ENCODE measurements at regions not wholly inside any gene's neighbourhood (a gene's known extent, or its start where the extent isn't known, plus 50 kb on each side); places are given as distances from the start of the nearest gene placed in this dataset.
"Not testable (repeated sequence)": the region's sequence is repeated elsewhere in the genome, so short reads cannot be mapped to it uniquely, and the experiment has no call there.

DNA sequence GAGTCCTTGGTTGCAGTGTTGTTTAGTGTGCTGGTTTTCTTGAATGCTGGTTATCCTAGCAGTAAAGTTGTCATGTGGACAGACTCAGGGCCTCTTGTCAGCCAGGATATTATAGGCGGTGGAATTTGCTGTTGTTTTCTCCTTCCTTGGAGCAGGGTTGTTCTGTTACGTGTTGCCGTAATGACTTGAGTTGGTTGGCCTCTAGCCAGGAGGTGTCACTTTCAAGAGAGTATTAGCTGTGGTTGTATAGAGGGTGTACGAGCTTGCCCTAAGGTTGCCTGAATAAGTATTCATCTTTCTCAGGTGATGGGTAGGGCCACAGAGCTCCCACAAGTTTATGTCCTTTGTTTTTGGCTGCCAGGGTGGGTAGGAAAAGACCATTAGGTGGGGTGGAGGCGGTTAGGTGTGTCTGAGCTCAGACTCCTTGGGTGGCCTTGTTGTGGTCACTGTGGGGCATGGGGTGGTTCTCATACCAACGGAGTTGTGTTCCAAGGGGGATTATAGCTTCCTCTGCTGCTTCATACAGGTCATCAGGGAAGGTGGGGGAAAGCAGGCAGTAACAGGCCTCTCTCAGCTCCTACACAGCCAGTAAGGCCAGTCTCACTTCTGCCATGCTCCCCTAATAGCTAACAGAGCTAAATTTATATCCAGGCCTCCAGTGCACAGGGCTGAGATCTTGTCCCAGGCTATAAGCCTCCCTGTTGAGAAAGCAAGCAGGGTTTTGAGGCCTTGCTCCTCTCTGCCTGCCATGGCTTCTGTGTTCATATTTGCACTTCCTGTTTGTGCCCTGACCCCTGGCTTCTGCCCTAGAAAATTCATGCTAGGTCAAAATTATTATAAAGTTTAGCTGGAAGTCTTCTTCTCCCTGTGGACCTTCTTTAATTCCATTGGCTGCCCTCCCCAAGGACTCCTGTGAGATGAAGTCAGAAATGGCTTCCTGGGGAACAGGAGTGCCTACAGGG, 594.7 kb downstream of the RAPGEF2 start:
- no peaks in the 10 kb centered on the region for H3K27me3 Mint-ChIP-seq
- ATAC-seq (no peak), DNase-seq (no peak)
- H3K27ac Mint-ChIP-seq = no peak overlapping the region
- H3K36me3 Mint-ChIP-seq = no peaks in the 10 kb centered on the region
- CTCF ChIA-PET = no interaction called here
- no peak overlapping the region for H3K4me3 Mint-ChIP-seq
- H3K9me3 Mint-ChIP-seq (ENCODE audit: low read depth) = peaks cover 4% of the 10 kb centered on the region
- no peaks in the 10 kb centered on the region for H3K4me1 Mint-ChIP-seq

DNA sequence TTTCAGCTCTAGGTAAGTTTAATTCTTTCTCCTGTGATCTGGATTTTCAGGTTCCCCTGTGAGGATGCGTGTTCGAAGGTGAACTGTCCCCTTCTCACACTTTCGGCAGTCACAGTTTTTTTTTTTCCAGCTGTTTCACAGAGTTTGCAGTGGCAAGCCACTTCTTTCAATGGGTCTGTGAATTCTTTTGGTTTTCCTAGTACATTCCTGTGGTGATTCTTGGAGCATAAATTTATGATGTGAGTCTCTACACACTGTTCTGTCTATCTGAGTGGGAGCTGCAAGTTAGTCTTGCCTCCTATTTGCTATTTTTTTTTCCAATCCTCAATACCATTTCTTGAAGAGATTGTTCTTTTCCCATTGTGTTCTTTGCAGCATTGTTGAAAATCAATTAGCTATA, 595.5 kb downstream of the RAPGEF2 start:
- H3K36me3 Mint-ChIP-seq = no peaks in the 10 kb centered on the region
- DNase-seq (no peak), ATAC-seq (no peak)
- H3K4me1 Mint-ChIP-seq = no peaks in the 10 kb centered on the region
- no peak overlapping the region for H3K4me3 Mint-ChIP-seq
- no peaks in the 10 kb centered on the region for H3K27me3 Mint-ChIP-seq
- H3K27ac Mint-ChIP-seq = no peak overlapping the region
- H3K9me3 Mint-ChIP-seq (ENCODE audit: low read depth) = peaks cover 4% of the 10 kb centered on the region
- CTCF ChIA-PET = no interaction called here

DNA sequence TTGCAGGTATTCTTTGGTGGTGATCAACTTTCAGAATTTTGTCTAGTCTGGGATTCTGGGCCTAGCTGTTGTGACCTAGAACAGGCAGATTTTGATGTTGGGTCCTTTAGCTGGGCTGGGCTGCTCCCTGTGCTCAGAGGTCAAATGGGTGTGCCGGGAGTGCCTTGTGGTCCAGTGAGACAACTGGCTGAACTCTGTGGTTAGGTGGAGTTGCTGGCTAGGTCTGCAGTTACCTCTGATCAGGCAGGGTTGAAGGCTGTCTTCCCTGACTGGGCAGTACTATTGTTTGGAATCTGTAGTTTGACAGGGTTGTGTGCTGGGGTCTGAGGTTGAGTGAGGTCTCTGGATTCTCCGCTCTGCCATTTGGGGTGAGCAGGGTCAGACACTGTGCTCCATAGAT, 599.3 kb downstream of the RAPGEF2 start:
- H3K27me3 Mint-ChIP-seq = no peaks in the 10 kb centered on the region
- DNase-seq (no peak), ATAC-seq (no peak)
- no peaks in the 10 kb centered on the region for H3K36me3 Mint-ChIP-seq
- peaks cover 1% of the 10 kb centered on the region for H3K9me3 Mint-ChIP-seq (ENCODE audit: low read depth)
- no peak overlapping the region for H3K27ac Mint-ChIP-seq
- H3K4me1 Mint-ChIP-seq = no peaks in the 10 kb centered on the region
- CTCF ChIA-PET = no interaction called here
- H3K4me3 Mint-ChIP-seq = no peak overlapping the region

DNA sequence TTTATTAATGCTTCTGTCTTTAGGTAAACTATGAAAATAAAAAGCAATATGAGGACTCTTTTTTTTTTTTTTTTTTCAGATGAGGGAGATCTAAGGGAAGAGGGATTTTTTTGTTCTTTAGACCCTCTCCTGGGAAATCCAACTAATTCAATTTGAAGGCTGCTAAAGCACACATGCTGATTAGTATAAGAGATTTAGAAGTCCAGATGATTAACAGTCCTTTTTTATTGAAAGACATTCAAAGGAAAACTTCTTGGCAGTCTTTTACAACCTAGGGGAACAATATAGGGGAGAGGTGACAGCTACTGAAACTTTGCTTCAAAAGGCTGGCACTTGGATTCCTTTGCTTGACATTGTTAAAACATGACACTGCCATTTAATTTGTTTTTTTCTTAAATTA, 602.5 kb downstream of the RAPGEF2 start:
- no peaks in the 10 kb centered on the region for H3K4me1 Mint-ChIP-seq
- no peaks in the 10 kb centered on the region for H3K36me3 Mint-ChIP-seq
- DNase-seq = no peak
- peaks cover 1% of the 10 kb centered on the region for H3K9me3 Mint-ChIP-seq (ENCODE audit: low read depth)
- no peak overlapping the region for H3K4me3 Mint-ChIP-seq
- no peak for ATAC-seq
- CTCF ChIA-PET = no interaction called here
- H3K27ac Mint-ChIP-seq = no peak overlapping the region
- no peaks in the 10 kb centered on the region for H3K27me3 Mint-ChIP-seq

DNA sequence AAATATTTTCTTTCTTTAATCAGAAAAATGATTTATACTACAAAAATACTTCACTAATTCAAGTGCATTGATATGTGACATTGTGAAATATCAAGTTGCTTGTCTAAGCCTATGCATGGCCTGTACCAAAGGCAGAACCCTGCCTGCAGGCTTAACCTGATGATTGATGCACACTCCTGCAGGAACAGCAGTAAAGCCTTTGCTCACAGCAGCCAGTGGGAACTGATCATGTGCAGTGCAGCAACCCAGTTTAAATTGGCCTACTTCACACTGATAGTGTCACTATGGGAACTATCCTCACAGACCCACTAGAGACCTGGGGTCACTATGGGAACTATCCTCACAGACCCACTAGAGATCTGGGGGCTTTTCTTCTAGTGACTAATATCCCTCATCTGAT, 603.8 kb downstream of the RAPGEF2 start:
- no peak for DNase-seq
- Mint-ChIP-seq H3K9me3 (ENCODE audit: low read depth) (no peaks in the 10 kb centered on the region), H3K27ac (no peak overlapping the region), H3K4me3 (no peak overlapping the region), H3K4me1 (no peaks in the 10 kb centered on the region), H3K27me3 (no peaks in the 10 kb centered on the region), H3K36me3 (no peaks in the 10 kb centered on the region)
- CTCF ChIA-PET = no interaction called here
- no peak for ATAC-seq

DNA sequence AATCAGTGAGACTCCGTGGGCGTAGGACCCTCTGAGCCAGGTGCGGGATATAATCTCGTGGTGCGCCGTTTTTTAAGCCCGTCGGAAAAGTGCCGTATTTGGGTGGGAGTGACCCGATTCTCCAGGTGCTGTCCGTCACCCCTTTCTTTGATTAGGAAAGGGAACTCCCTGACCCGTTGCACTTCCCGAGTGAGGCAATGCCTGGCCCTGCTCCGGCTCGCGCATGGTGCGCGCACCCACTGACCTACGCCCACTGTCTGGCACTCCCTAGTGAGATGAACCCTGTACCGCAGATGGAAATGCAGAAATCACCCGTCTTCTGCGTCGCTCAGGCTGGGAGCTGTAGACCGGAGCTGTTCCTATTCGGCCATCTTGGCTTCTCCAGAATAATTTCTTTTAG, 612.3 kb downstream of the RAPGEF2 start:
- DNase-seq; ATAC-seq; H3K4me1 Mint-ChIP-seq; H3K9me3 Mint-ChIP-seq (ENCODE audit: low read depth); H3K27me3 Mint-ChIP-seq; H3K4me3 Mint-ChIP-seq; H3K27ac Mint-ChIP-seq; H3K36me3 Mint-ChIP-seq; CTCF ChIA-PET: not testable (repeated sequence)

DNA sequence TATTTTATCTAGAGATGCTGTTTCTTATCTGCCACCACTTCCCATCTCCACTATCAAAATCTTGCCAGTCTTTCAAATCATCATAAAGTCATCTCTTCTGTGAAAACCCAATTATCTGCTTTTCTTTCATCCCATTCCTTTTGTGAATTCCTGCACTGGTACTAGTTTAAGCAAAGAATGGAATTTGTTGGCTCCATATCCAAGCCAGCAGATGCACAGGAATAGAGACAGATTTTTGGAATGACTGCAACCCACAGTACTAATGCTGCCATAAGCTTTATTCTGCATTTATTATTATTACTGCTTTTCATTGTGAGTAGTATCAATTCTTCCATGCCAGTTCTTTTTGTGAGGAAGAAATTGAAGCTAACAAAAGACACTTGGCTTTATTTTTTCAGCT, 616.7 kb downstream of the RAPGEF2 start:
- Mint-ChIP-seq H3K27me3 (no peaks in the 10 kb centered on the region), H3K36me3 (no peaks in the 10 kb centered on the region), H3K4me1 (no peaks in the 10 kb centered on the region), H3K4me3 (no peak overlapping the region), H3K27ac (no peak overlapping the region), H3K9me3 (ENCODE audit: low read depth) (peaks cover 4% of the 10 kb centered on the region)
- CTCF ChIA-PET = no interaction called here
- ATAC-seq (no peak), DNase-seq (no peak)

DNA sequence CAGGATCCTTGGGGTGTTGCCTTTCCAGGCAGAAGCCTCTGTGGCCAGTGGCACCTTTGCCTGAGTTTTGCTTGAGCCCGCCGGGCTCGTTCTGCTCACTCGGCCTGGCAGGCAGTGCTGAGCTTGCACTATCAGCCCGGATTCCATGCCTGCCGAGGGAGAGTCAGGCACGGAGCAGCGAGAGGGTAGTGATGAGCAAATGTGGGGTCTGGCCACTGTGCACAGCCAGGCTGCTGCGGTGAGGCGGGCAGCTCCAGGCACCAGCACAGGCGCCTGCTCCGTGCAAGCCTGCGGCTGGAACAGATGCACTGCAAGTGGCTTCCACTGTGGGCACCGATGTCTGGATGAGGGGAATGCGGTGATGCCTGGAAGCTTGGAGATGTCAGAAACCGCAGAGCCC, 619.2 kb downstream of the RAPGEF2 start:
- Mint-ChIP-seq H3K27me3 (no peaks in the 10 kb centered on the region), H3K4me3 (no peak overlapping the region), H3K4me1 (no peaks in the 10 kb centered on the region), H3K36me3 (no peaks in the 10 kb centered on the region), H3K27ac (no peak overlapping the region), H3K9me3 (ENCODE audit: low read depth) (peaks cover 4% of the 10 kb centered on the region)
- no peak for DNase-seq
- CTCF ChIA-PET = no interaction called here
- ATAC-seq = no peak

DNA sequence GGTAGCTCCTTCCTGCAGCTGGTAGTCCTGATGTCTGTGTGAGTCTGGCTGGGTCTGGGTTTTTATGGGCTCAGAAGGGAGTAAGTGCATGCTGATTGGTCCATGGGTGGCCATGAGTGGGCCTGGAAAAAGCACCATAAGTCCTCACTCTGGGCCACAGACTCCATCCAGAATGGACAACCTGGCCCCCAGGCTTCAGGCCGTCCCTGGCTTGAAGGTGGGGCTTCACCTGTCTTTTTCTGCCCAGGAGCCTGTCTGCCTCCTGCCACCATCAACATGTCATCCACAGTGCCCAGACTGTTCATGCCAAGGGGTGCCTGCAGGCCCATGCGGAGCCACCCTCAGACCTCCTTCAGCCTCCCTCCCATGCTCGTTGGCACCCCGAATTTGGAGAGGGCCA, 620.0 kb downstream of the RAPGEF2 start:
- no peak overlapping the region for H3K4me3 Mint-ChIP-seq
- CTCF ChIA-PET = no interaction called here
- H3K27ac Mint-ChIP-seq = no peak overlapping the region
- no peak for DNase-seq
- no peak for ATAC-seq
- H3K9me3 Mint-ChIP-seq (ENCODE audit: low read depth) = peaks cover 4% of the 10 kb centered on the region
- H3K27me3 Mint-ChIP-seq = no peaks in the 10 kb centered on the region
- no peaks in the 10 kb centered on the region for H3K36me3 Mint-ChIP-seq
- H3K4me1 Mint-ChIP-seq = no peaks in the 10 kb centered on the region

DNA sequence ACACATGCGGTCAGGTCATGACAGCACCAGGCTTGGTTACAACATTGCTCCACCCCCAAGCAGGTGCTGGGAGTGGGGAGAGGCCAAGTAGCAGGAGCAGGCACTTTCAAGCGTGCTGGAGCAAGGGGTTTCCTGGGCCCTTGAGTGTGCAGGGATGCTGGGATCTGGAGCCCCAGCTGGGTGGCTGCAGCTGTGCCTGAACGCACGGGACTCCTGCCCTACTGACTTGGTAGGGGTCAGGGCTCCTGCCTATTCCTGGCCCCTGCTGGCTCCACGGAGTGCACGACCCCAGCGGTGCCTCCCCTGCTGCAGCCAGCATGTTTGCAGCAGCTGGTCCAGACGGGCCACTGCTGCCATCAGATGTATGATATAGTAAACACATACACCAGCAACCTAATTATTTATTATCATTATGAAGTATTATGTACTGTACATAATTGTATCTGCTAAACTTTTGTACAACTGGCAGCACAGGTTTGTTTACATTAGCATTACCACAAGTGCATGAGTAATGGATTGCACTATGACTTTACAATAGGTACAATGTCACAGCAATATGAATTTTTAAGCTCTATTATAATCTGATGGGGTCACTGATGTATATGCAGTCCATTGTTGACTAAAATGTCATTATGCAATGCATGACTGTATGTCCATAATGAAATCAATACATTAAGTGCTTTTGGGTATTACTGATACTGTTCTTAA, 620.6 kb downstream of the RAPGEF2 start:
- no peak for DNase-seq
- no peak overlapping the region for H3K4me3 Mint-ChIP-seq
- H3K36me3 Mint-ChIP-seq = no peaks in the 10 kb centered on the region
- H3K27me3 Mint-ChIP-seq = no peaks in the 10 kb centered on the region
- H3K9me3 Mint-ChIP-seq (ENCODE audit: low read depth) = peaks cover 4% of the 10 kb centered on the region
- H3K27ac Mint-ChIP-seq = no peak overlapping the region
- CTCF ChIA-PET = no interaction called here
- ATAC-seq = no peak
- no peaks in the 10 kb centered on the region for H3K4me1 Mint-ChIP-seq

DNA sequence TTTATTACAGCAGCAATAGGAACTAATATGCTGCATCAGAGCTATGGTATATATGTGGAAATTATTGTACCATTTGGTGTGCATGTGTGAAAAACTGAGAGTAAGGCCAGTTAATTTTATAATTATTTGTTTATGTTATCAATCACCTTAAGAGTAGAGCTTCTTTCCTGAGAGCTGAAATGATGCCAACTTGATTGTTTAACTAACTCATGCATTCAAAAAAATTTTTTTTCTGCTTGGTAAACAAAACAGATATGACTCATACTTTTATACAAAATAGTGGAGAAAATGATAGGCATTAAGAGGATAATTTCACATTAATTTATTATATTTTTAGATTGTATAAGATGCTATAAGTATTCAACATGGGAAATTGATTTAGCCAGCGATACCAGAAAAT, 622.7 kb downstream of the RAPGEF2 start:
- no peak for ATAC-seq
- no peaks in the 10 kb centered on the region for H3K36me3 Mint-ChIP-seq
- CTCF ChIA-PET = no interaction called here
- no peak overlapping the region for H3K4me3 Mint-ChIP-seq
- DNase-seq = no peak
- H3K27ac Mint-ChIP-seq = no peak overlapping the region
- peaks cover 2% of the 10 kb centered on the region for H3K9me3 Mint-ChIP-seq (ENCODE audit: low read depth)
- H3K27me3 Mint-ChIP-seq = no peaks in the 10 kb centered on the region
- no peaks in the 10 kb centered on the region for H3K4me1 Mint-ChIP-seq

DNA sequence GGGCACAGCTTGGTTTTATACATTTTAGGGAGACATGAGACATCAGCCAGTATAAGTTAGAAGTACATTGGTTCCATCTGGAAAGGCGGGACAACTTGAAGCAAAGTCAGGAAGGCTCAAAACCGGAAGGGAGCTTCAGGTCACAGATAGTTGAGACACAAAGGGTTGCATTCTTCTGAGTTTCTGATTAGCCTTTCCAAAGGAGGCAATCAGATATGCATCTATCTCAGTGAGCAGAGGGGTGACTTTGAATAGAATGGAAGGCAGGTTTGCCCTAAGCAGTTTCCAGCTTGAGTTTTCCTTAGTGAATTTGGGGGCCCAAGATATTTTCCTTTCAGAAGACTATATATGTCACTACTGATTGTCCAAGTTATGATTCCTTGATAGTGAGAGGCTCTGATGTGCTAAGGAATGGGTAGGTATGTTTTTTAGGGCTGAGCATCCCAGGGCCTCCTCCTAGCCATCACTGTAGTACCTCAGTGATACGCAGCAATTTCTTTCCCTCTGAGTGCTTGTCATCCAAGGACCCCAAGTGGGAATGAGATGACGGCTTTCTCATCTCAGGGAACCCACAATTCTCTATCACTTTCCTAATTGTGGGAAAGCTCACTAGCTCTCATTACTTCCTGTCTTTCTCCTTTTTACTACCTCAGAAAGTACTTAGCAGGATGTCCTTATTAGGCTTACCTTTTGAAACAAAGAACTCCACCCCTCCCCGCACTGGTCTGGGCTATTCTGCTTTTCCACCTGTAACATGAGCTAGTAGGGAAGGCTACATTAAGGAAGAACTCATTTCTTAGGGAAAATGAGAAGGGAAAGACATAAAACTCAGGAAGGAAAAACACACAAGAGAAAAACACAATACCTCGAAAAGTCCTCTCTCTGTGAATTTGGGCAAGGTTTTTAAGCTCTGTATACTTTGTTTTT, 632.7 kb downstream of the RAPGEF2 start:
- Mint-ChIP-seq H3K27me3 (no peaks in the 10 kb centered on the region), H3K4me1 (no peaks in the 10 kb centered on the region), H3K36me3 (no peaks in the 10 kb centered on the region), H3K9me3 (ENCODE audit: low read depth) (peaks cover 3% of the 10 kb centered on the region), H3K27ac (no peak overlapping the region), H3K4me3 (no peak overlapping the region)
- ATAC-seq (no peak), DNase-seq (no peak)
- CTCF ChIA-PET = no interaction called here

DNA sequence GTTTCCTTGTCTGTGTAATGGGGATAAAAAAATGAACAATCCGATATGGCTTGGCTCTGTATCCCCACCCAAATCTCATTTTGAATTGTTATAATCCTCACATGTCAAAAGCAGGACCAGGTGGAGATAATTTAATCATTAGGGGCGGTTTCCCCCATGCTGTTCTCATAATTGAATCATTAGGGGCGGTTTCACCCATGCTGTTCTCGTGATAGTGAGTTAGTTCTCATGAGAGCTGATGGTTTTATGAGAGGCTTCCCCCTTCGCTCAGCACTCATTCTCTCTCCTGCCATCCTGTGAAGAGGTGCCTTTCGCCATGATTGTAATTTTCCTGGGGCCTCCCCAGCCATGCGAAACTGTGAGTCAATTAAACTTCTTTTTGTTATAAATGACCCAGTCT, 633.5 kb downstream of the RAPGEF2 start:
- Mint-ChIP-seq H3K27me3 (no peaks in the 10 kb centered on the region), H3K36me3 (no peaks in the 10 kb centered on the region), H3K4me3 (no peak overlapping the region), H3K4me1 (no peaks in the 10 kb centered on the region), H3K27ac (no peak overlapping the region), H3K9me3 (ENCODE audit: low read depth) (peaks cover 6% of the 10 kb centered on the region)
- CTCF ChIA-PET = no interaction called here
- DNase-seq (no peak), ATAC-seq (no peak)

All from activated CD8-positive, alpha-beta memory T cell treated with anti-CD3 and anti-CD28 coated beads, Interleukin-2, amount 10 ng/mL, durations not matched to agents 7 days and 5 days (primary cell).